ENCODE measurements at regions not wholly inside any gene's neighbourhood (a gene's known extent, or its start where the extent isn't known, plus 50 kb on each side); places are given as distances from the start of the nearest gene placed in this dataset.
"Not testable (repeated sequence)": the region's sequence is repeated elsewhere in the genome, so short reads cannot be mapped to it uniquely, and the experiment has no call there.

GRCh38 chr5:67677422-67677970 is 480.9 kb upstream of the CD180 start:
- no peak for DNase-seq

- no peak for DNase-seq
These were observed 480.3 kb upstream of the CD180 start for GRCh38 chr5:67676863-67677262.

GRCh38 chr5:67674159-67674655 is 477.6 kb upstream of the CD180 start:
- no peak for DNase-seq

- no peak for DNase-seq
These were observed 477.0 kb upstream of the CD180 start for GRCh38 chr5:67673618-67674017.

GRCh38 chr5:67673180-67673579 is 476.6 kb upstream of the CD180 start:
- no peak for DNase-seq

- DNase-seq = no peak
These were observed 476.0 kb upstream of the CD180 start for GRCh38 chr5:67672636-67673035.

GRCh38 chr5:67669916-67670315 is 473.3 kb upstream of the CD180 start:
- DNase-seq = no peak

GRCh38 chr5:67660149-67660548 is 463.6 kb upstream of the CD180 start:
- DNase-seq = no peak

GRCh38 chr5:67659288-67659687 is 462.7 kb upstream of the CD180 start:
- DNase-seq = peak; percentile 70

- no peak for DNase-seq
These were observed 460.5 kb upstream of the CD180 start for GRCh38 chr5:67657055-67657454.

- DNase-seq = no peak
These were observed 455.6 kb upstream of the CD180 start for GRCh38 chr5:67652201-67652600.

- DNase-seq = peak; percentile 9
These were observed 454.6 kb upstream of the CD180 start for GRCh38 chr5:67651180-67651579.

- DNase-seq = peak; percentile 86
These were observed 451.6 kb upstream of the CD180 start for GRCh38 chr5:67648201-67648671.

- no peak for DNase-seq
These were observed 451.2 kb upstream of the CD180 start for GRCh38 chr5:67647772-67648171.

- DNase-seq = no peak
These were observed 447.8 kb upstream of the CD180 start for GRCh38 chr5:67644221-67644920.

GRCh38 chr5:67643536-67643935 is 446.9 kb upstream of the CD180 start:
- no peak for DNase-seq

GRCh38 chr5:67639976-67640375 is 443.4 kb upstream of the CD180 start:
- peak; percentile 36 for DNase-seq

- peak; percentile 18 for DNase-seq
These were observed 442.7 kb upstream of the CD180 start for GRCh38 chr5:67639313-67639712.

- no peak for DNase-seq
These were observed 440.4 kb upstream of the CD180 start for GRCh38 chr5:67636850-67637524.

- DNase-seq = no peak
These were observed 439.5 kb upstream of the CD180 start for GRCh38 chr5:67636091-67636490.

GRCh38 chr5:67627079-67627478 is 430.5 kb upstream of the CD180 start:
- DNase-seq = not testable (repeated sequence)

- DNase-seq = peak; percentile 58
These were observed 426.5 kb upstream of the CD180 start for GRCh38 chr5:67623078-67623477.

- no peak for DNase-seq
These were observed 424.1 kb upstream of the CD180 start for GRCh38 chr5:67620424-67621397.
